Type B pancreatic cell (in vitro differentiated cells): ENCODE measurements at regions not wholly inside any gene's neighbourhood (a gene's known extent, or its start where the extent isn't known, plus 50 kb on each side); places are given as distances from the start of the nearest gene placed in this dataset.

Experiments used
- DNase-seq: peaks from one replicate; pipeline ENCODE4 v3.0.0; 2021; ENCODE audit warnings: mixed read lengths; ENCODE audit not compliant: unreplicated experiment; ENCODE audit errors: extremely low spot score
- H3K27ac Mint-ChIP-seq: 2 replicates; pipeline ENCODE4 v1.8.0; 2021; ENCODE audit warnings: mild to moderate bottlenecking, mixed read lengths
- H3K27me3 Mint-ChIP-seq: 2 replicates; pipeline ENCODE4 v1.8.0; 2021; ENCODE audit warnings: mixed read lengths
- H3K36me3 Mint-ChIP-seq: 2 replicates; pipeline ENCODE4 v1.8.0; 2021; ENCODE audit warnings: mixed read lengths
- H3K4me1 Mint-ChIP-seq: one replicate; pipeline ENCODE4 v1.8.0; 2021; ENCODE audit warnings: mixed read lengths; ENCODE audit not compliant: unreplicated experiment
- H3K4me3 Mint-ChIP-seq: 2 replicates; pipeline ENCODE4 v1.8.0; 2021; ENCODE audit warnings: mild to moderate bottlenecking, mixed read lengths
- H3K9me3 Mint-ChIP-seq: 2 replicates; pipeline ENCODE4 v1.8.0; 2021; ENCODE audit warnings: mixed read lengths
- TF ChIP-seq, protein P1 (sequence below): fragments of 200-600 bp; sonication (generic); conservative IDR thresholded peaks from 2 replicates; pipeline ENCODE4 v1.5.0; 2021; ENCODE audit warnings: antibody characterized with exemption, mild to moderate bottlenecking

DNA sequence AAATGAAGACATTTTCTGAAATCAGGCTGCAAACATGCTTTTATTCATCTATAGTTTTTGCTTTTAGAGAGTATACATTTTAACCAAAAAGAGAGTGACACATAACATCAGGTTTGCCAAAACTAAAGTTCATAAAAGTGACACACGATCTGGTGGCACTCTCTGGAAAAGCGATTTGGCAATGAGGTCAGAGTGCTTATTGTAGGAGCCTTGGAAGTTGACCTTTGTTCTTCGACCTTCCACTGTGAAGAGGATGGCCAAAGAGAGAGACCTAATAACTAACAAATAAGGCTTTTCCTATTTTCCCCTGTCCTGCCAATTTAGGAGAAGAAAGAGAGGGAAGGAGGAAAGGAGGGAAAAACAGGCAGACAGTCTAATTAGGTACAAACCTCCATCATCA is 230.1 kb downstream of the SIM1 start:
- DNase-seq, result no peak
- no peaks in the 10 kb centered on the region for H3K9me3 Mint-ChIP-seq
- TF ChIP-seq, protein P1, sequence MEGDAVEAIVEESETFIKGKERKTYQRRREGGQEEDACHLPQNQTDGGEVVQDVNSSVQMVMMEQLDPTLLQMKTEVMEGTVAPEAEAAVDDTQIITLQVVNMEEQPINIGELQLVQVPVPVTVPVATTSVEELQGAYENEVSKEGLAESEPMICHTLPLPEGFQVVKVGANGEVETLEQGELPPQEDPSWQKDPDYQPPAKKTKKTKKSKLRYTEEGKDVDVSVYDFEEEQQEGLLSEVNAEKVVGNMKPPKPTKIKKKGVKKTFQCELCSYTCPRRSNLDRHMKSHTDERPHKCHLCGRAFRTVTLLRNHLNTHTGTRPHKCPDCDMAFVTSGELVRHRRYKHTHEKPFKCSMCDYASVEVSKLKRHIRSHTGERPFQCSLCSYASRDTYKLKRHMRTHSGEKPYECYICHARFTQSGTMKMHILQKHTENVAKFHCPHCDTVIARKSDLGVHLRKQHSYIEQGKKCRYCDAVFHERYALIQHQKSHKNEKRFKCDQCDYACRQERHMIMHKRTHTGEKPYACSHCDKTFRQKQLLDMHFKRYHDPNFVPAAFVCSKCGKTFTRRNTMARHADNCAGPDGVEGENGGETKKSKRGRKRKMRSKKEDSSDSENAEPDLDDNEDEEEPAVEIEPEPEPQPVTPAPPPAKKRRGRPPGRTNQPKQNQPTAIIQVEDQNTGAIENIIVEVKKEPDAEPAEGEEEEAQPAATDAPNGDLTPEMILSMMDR, result no peak
- peaks cover 5% of the 10 kb centered on the region for H3K27me3 Mint-ChIP-seq
- H3K4me3 Mint-ChIP-seq, result no peak overlapping the region
- peaks cover 19% of the 10 kb centered on the region for H3K4me1 Mint-ChIP-seq
- no peaks in the 10 kb centered on the region for H3K36me3 Mint-ChIP-seq
- no peak overlapping the region for H3K27ac Mint-ChIP-seq

DNA sequence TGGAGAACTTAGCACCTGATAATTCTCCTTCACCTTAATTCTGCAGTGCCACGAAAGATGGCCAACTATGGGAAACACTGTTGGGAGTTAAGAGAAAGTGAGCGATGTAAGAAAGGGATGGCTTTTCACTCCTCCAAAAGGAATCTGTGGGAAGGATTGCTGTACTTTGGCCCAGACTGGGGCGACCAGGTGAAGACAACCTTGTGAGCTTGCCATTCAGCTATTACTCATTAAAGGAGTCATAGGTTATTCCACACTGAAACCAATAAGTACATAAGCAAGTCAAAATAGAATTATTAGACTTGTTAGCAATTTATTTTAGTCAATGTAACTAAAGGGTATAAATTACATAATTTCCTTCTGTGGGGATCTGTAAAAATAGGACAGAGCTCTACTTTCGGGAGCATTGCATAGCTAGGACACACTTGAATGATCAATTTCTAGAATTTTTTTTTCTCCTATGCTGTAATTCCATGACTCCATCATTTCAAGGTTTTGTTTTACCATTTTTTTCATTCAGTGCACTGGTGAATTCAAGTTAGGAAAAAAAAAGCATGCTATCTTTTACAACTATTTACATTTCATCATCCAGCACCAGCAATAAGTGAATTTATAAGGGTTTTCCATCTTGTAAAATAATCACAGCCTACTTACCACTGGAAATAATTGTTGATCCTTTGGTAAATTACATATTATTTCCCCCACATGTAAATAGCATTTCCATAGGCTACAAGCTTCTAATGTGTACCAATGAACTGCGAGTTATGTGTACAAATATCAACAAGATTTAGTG is 231.7 kb downstream of the SIM1 start:
- TF ChIP-seq, protein P1, result no peak
- Mint-ChIP-seq H3K9me3 (no peaks in the 10 kb centered on the region), H3K4me1 (peaks cover 34% of the 10 kb centered on the region), H3K36me3 (no peaks in the 10 kb centered on the region), H3K4me3 (no peak overlapping the region), H3K27me3 (peaks cover 11% of the 10 kb centered on the region), H3K27ac (no peak overlapping the region)
- DNase-seq, result no peak

DNA sequence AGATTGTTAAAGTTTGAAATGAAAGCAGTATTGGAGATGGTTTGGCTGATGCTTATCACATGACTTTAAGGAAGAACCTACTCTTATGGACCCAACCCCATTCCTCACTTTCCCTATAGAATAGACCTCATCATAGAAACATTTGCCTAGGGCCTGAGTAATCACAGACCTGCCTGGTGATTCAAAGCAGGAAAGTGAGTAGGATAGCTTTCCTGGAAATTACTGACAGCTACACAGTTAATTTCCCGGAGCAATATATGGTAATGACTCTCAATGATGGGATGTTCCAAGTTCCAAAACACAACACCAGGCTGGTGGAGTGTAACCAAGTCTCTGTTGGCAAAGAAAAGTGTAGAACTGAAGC is 233.8 kb downstream of the SIM1 start:
- Mint-ChIP-seq H3K27ac (peak overlapping the region; percentile 62), H3K9me3 (no peaks in the 10 kb centered on the region), H3K27me3 (peaks cover 10% of the 10 kb centered on the region), H3K36me3 (no peaks in the 10 kb centered on the region), H3K4me3 (peak overlapping the region; percentile 1), H3K4me1 (peaks cover 34% of the 10 kb centered on the region)
- TF ChIP-seq, protein P1, result no peak
- DNase-seq, result no peak

DNA sequence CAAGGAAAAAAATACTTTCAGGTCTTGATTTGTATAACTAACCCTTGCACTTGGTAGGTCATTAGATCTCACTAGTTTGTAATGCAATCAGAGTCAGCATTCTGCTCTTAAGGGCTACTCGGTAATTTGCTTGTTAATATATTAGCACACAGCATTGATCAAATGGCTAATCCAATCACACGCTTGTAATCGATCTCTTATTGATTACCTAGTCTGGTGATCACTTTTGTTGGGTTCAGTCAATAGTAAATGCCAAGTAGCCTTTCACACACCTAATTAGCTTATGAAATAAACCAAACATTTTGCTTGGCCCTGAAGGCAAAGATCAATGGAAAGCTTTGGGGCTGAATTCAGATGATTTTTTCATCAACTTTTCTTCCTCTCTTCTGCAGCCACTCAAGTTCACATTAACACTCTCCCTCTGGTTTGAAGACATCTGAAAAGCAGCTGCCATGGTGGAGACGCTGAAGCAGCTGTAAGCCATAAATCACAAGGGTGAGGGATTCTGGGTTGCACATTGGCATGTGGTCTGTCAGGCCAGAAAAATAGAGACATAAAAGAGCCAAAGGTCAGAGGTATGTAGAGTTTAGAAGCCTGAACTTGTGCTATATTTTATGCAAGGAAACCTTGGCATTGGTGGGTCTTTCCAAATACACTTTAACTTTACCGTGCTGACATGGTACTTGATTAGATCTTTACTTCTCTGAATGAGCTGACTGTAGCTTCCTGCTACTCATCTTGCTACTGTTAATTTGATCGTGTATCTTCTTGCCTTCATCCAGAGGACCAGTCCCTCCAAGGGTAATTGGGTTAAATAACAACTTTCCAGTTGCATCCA is 234.4 kb downstream of the SIM1 start:
- peaks cover 34% of the 10 kb centered on the region for H3K4me1 Mint-ChIP-seq
- DNase-seq, result no peak
- H3K9me3 Mint-ChIP-seq, result no peaks in the 10 kb centered on the region
- peak overlapping the region; percentile 62 for H3K27ac Mint-ChIP-seq
- TF ChIP-seq, protein P1, result no peak
- no peaks in the 10 kb centered on the region for H3K36me3 Mint-ChIP-seq
- peak overlapping the region; percentile 40 for H3K4me3 Mint-ChIP-seq
- peaks cover 10% of the 10 kb centered on the region for H3K27me3 Mint-ChIP-seq

DNA sequence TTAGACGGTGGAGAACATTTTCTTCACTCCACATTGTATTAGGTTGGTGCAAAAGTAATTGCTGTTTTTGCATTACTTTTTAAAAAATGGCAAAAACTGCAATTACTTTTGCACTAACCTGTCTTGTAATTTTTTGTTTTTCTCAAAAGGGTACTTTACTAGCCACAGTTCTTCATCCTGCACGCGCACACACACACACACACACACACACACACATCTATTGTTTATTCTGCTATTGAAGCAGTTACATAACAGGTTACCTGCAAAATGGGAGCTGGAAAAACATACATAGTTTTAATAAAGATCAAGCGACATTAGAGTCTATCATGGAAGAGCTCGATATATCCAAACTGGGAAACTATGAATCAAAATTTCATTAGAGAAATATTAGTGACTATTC is 235.2 kb downstream of the SIM1 start:
- peak overlapping the region; percentile 85 for H3K4me3 Mint-ChIP-seq
- DNase-seq, result no peak
- H3K4me1 Mint-ChIP-seq, result peaks cover 34% of the 10 kb centered on the region
- H3K27ac Mint-ChIP-seq, result peak overlapping the region; percentile 78
- no peaks in the 10 kb centered on the region for H3K36me3 Mint-ChIP-seq
- TF ChIP-seq, protein P1, result no peak
- peaks cover 10% of the 10 kb centered on the region for H3K27me3 Mint-ChIP-seq
- H3K9me3 Mint-ChIP-seq, result no peaks in the 10 kb centered on the region
